ENCODE measurements at regions not wholly inside any gene's neighbourhood (a gene's known extent, or its start where the extent isn't known, plus 50 kb on each side); places are given as distances from the start of the nearest gene placed in this dataset.
"Not testable (repeated sequence)": the region's sequence is repeated elsewhere in the genome, so short reads cannot be mapped to it uniquely, and the experiment has no call there.

- Mint-ChIP-seq H3K36me3 (ENCODE audit: insufficient read depth) (no peaks in the 10 kb centered on the region), H3K27me3 (peaks cover 37% of the 10 kb centered on the region), H3K27ac (no peak overlapping the region), H3K9me3 (ENCODE audit: low read depth) (no peaks in the 10 kb centered on the region), H3K4me1 (ENCODE audit: low read depth) (peaks cover 3% of the 10 kb centered on the region), H3K4me3 (ENCODE audit: low read depth) (no peak overlapping the region)
- DNase-seq (ENCODE audit: low spot score, unreplicated experiment) = no peak
- no peak for TF ChIP-seq CTCF (IDR thresholded peaks at IDR 0.05; ENCODE audit: unreplicated experiment)
Observed at GRCh38 chr11:116044520-116044919, 540.3 kb upstream of the CADM1 start.

- H3K27ac Mint-ChIP-seq = no peak overlapping the region
- peaks cover 34% of the 10 kb centered on the region for H3K27me3 Mint-ChIP-seq
- DNase-seq (ENCODE audit: low spot score, unreplicated experiment) = no peak
- no peak for TF ChIP-seq CTCF (IDR thresholded peaks at IDR 0.05; ENCODE audit: unreplicated experiment)
- no peaks in the 10 kb centered on the region for H3K9me3 Mint-ChIP-seq (ENCODE audit: low read depth)
- H3K36me3 Mint-ChIP-seq (ENCODE audit: insufficient read depth) = no peaks in the 10 kb centered on the region
- H3K4me1 Mint-ChIP-seq (ENCODE audit: low read depth) = peaks cover 3% of the 10 kb centered on the region
- no peak overlapping the region for H3K4me3 Mint-ChIP-seq (ENCODE audit: low read depth)
Observed at GRCh38 chr11:116043857-116044256, 539.6 kb upstream of the CADM1 start.

- not testable (repeated sequence) for H3K36me3 Mint-ChIP-seq (ENCODE audit: insufficient read depth); DNase-seq (ENCODE audit: low spot score, unreplicated experiment); H3K4me1 Mint-ChIP-seq (ENCODE audit: low read depth); H3K9me3 Mint-ChIP-seq (ENCODE audit: low read depth); H3K4me3 Mint-ChIP-seq (ENCODE audit: low read depth); H3K27ac Mint-ChIP-seq
- H3K27me3 Mint-ChIP-seq = peaks cover 30% of the 10 kb centered on the region
Observed at GRCh38 chr11:116043059-116043458, 538.8 kb upstream of the CADM1 start.

- TF ChIP-seq CTCF (IDR thresholded peaks at IDR 0.05; ENCODE audit: unreplicated experiment) = no peak
- peaks cover 6% of the 10 kb centered on the region for H3K4me1 Mint-ChIP-seq (ENCODE audit: low read depth)
- H3K36me3 Mint-ChIP-seq (ENCODE audit: insufficient read depth) = no peaks in the 10 kb centered on the region
- H3K27me3 Mint-ChIP-seq = peaks cover 30% of the 10 kb centered on the region
- no peak for DNase-seq (ENCODE audit: low spot score, unreplicated experiment)
- H3K4me3 Mint-ChIP-seq (ENCODE audit: low read depth) = no peak overlapping the region
- no peaks in the 10 kb centered on the region for H3K9me3 Mint-ChIP-seq (ENCODE audit: low read depth)
- no peak overlapping the region for H3K27ac Mint-ChIP-seq
Observed at GRCh38 chr11:116042146-116042545, 537.9 kb upstream of the CADM1 start.

GRCh38 chr11:116037861-116038260 is 533.6 kb upstream of the CADM1 start:
- H3K4me3 Mint-ChIP-seq (ENCODE audit: low read depth) = no peak overlapping the region
- peaks cover 4% of the 10 kb centered on the region for H3K27me3 Mint-ChIP-seq
- TF ChIP-seq CTCF (IDR thresholded peaks at IDR 0.05; ENCODE audit: unreplicated experiment) = no peak
- no peak overlapping the region for H3K27ac Mint-ChIP-seq
- peaks cover 32% of the 10 kb centered on the region for H3K4me1 Mint-ChIP-seq (ENCODE audit: low read depth)
- no peaks in the 10 kb centered on the region for H3K9me3 Mint-ChIP-seq (ENCODE audit: low read depth)
- H3K36me3 Mint-ChIP-seq (ENCODE audit: insufficient read depth) = no peaks in the 10 kb centered on the region
- DNase-seq (ENCODE audit: low spot score, unreplicated experiment) = no peak

- no peak for TF ChIP-seq CTCF (IDR thresholded peaks at IDR 0.05; ENCODE audit: unreplicated experiment)
- H3K4me1 Mint-ChIP-seq (ENCODE audit: low read depth) = peaks cover 34% of the 10 kb centered on the region
- no peaks in the 10 kb centered on the region for H3K36me3 Mint-ChIP-seq (ENCODE audit: insufficient read depth)
- no peak overlapping the region for H3K27ac Mint-ChIP-seq
- H3K27me3 Mint-ChIP-seq = peaks cover 4% of the 10 kb centered on the region
- no peaks in the 10 kb centered on the region for H3K9me3 Mint-ChIP-seq (ENCODE audit: low read depth)
- H3K4me3 Mint-ChIP-seq (ENCODE audit: low read depth) = no peak overlapping the region
- no peak for DNase-seq (ENCODE audit: low spot score, unreplicated experiment)
Observed at GRCh38 chr11:116035977-116036376, 531.8 kb upstream of the CADM1 start.

Measured in progenitor cell of endocrine pancreas (in vitro differentiated cells).